CD14-positive monocyte (primary cell): ENCODE measurements at regions not wholly inside any gene's neighbourhood (a gene's known extent, or its start where the extent isn't known, plus 50 kb on each side); places are given as distances from the start of the nearest gene placed in this dataset.

ENCODE experiments used
- DNase-seq, 3 donors: peaks; one replicate each; pipeline ENCODE4 v3.0.0-alpha.2; 2011 to 2022
- H2AFZ ChIP-seq: 2 replicates; pipeline ENCODE4 v1.6.0; 2012; ENCODE audit warnings: mild to moderate bottlenecking, low read depth, low read length, inconsistent platforms; ENCODE audit not compliant: insufficient read depth, poor library complexity, severe bottlenecking
- H3K27ac ChIP-seq, 2 donors: 1 replicate in 1 of 2; 2 replicates in 1 of 2; pipeline ENCODE4 v1.5.1; 2012 to 2013; ENCODE audit warnings: low read length in 2 of 2, control low read depth in 1 of 2, inconsistent platforms in 1 of 2, low read depth in 1 of 2, mild to moderate bottlenecking in 1 of 2
- H3K27me3 ChIP-seq, 2 donors: one replicate each; pipeline versions ENCODE4 v1.6.0 to v1.6.1; 2011 to 2013; ENCODE audit warnings: low read length in 2 of 2; ENCODE audit not compliant: control insufficient read depth in 2 of 2, insufficient read depth in 2 of 2
- H3K36me3 ChIP-seq, 2 donors: replicated peaks in 1 of 2; 1 replicate in 1 of 2; 2 replicates in 1 of 2; pipeline versions ENCODE4 v1.5.1 to v1.6.1; 2012 to 2013; ENCODE audit warnings: low read length in 2 of 2, control low read depth in 1 of 2, inconsistent platforms in 1 of 2, mild to moderate bottlenecking in 1 of 2; ENCODE audit not compliant: insufficient read depth in 2 of 2, control insufficient read depth in 1 of 2
- H3K4me1 ChIP-seq, 2 donors: 1 replicate in 1 of 2; 2 replicates in 1 of 2; pipeline versions ENCODE4 v1.5.1 to v1.6.1; 2012 to 2013; ENCODE audit warnings: low read length in 2 of 2, control low read depth in 1 of 2, inconsistent platforms in 1 of 2, mild to moderate bottlenecking in 1 of 2, moderate library complexity in 1 of 2; ENCODE audit not compliant: insufficient read depth in 2 of 2, control insufficient read depth in 1 of 2
- H3K4me2 ChIP-seq: replicated peaks from 2 replicates; pipeline ENCODE3; 2012; ENCODE audit warnings: low read length, moderate library complexity, mild to moderate bottlenecking; ENCODE audit not compliant: poor library complexity, severe bottlenecking; ENCODE audit errors: extremely low read depth
- H3K4me3 ChIP-seq, 3 experiments: fragments of 200-600 bp in 1 of 3; sonication (generic) in 1 of 3; replicated peaks in 1 of 3; 1 replicate in 2 of 3; 2 replicates in 1 of 3; pipeline ENCODE4 v1.5.1; 2011 to 2013; ENCODE audit warnings: low read length in 3 of 3, mild to moderate bottlenecking in 3 of 3, control low read depth in 2 of 3, low read depth in 2 of 3, inconsistent platforms in 1 of 3, moderate library complexity in 1 of 3
- H3K79me2 ChIP-seq: 2 replicates; pipeline ENCODE4 v1.6.0; 2012; ENCODE audit warnings: mild to moderate bottlenecking, control low read depth, inconsistent platforms, low read length, moderate library complexity; ENCODE audit not compliant: insufficient read depth
- H3K9ac ChIP-seq: 2 replicates; pipeline ENCODE4 v1.6.0; 2017; ENCODE audit warnings: low read length, mild to moderate bottlenecking; ENCODE audit not compliant: insufficient read depth, poor library complexity, severe bottlenecking
- H3K9me3 ChIP-seq, 2 donors: replicated peaks in 1 of 2; 1 replicate in 1 of 2; 2 replicates in 1 of 2; pipeline versions ENCODE4 v1.5.1 to v1.6.1; 2012 to 2013; ENCODE audit warnings: low read length in 2 of 2, control low read depth in 1 of 2; ENCODE audit not compliant: control insufficient read depth in 1 of 2, insufficient read depth in 1 of 2
- H4K20me1 ChIP-seq: 2 replicates; pipeline ENCODE4 v1.6.0; 2012; ENCODE audit warnings: mild to moderate bottlenecking, low read length, control low read depth, moderate library complexity; ENCODE audit not compliant: insufficient read depth
- H3K27ac Mint-ChIP-seq, 7 donors: one replicate each; pipeline ENCODE4 v1.8.0; 2020; ENCODE audit warnings: mild to moderate bottlenecking in 7 of 7, mixed read lengths in 7 of 7, moderate library complexity in 6 of 7, inconsistent platforms in 2 of 7
- H3K27me3 Mint-ChIP-seq, 3 donors: one replicate each; pipeline ENCODE4 v1.8.0; 2021 to 2022; ENCODE audit warnings: low read depth in 3 of 3, mild to moderate bottlenecking in 3 of 3, mixed read lengths in 3 of 3, moderate library complexity in 3 of 3, inconsistent platforms in 1 of 3
- H3K36me3 Mint-ChIP-seq, 2 donors: one replicate each; pipeline ENCODE4 v1.8.0; 2020; ENCODE audit warnings: mixed read lengths in 2 of 2, inconsistent platforms in 1 of 2, mild to moderate bottlenecking in 1 of 2
- H3K4me1 Mint-ChIP-seq: one replicate; pipeline ENCODE4 v1.8.0; 2020; ENCODE audit warnings: mild to moderate bottlenecking, mixed read lengths
- H3K4me3 Mint-ChIP-seq, 2 donors: one replicate each; pipeline ENCODE4 v1.8.0; 2020; ENCODE audit warnings: mild to moderate bottlenecking in 2 of 2, mixed read lengths in 2 of 2, moderate library complexity in 1 of 2
- H3K9me3 Mint-ChIP-seq, 7 donors: one replicate each; pipeline ENCODE4 v1.8.0; 2020 to 2022; ENCODE audit warnings: mixed read lengths in 7 of 7, mild to moderate bottlenecking in 6 of 7, moderate library complexity in 6 of 7, inconsistent platforms in 2 of 7
- WGBS: methylation state at CpG from one replicate; pipeline ENCODE4 v1.1.5; 2013; ENCODE audit warnings: missing lambda C conversion rate; ENCODE audit not compliant: insufficient coverage; 5-methylcytosine and 5-hydroxymethylcytosine counted together
- intact Hi-C, 2 donors: fragments of 100-400 bp; cut with micrococcal nuclease; formaldehyde crosslinking; loops; one replicate each; pipeline versions ENCODE4 v1.15.0 to v1.15.1; 2023
- TF ChIP-seq, protein P1 (sequence below): fragments of 200-600 bp; IDR thresholded peaks from one replicate; pipeline ENCODE4 v1.8.0; 2022; ENCODE audit warnings: antibody characterized with exemption, mild to moderate bottlenecking

DNA sequence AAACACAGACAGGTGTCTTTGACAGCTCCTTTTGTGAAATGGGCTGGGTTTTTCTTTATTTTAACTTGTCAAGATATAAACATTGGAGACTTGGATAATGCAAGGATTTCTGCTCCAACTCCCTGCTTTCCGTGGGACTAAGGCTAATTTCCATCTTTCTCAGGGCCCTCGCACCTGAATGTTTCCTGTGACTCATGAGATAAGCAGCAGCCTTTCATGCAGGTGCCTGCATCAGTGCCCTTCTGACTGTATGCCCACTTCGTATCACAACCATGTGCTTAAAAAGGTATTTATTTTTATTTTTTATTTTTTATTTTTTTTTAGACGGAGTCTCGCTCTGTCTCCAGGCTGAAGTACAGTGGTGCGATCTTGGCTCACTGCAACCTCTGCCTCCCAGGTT lies 736.1 kb downstream of the DOK5 start:
- no peak for DNase-seq
- 100% methylated on average over 3 of the region's 6 CpGs for WGBS
- Histone ChIP-seq H3K36me3 (no peaks in the 10 kb centered on the region), H2AFZ (no peak overlapping the region), H3K79me2 (no peaks in the 10 kb centered on the region), H3K9ac (no peak overlapping the region), H3K27ac (no peak overlapping the region), H3K4me3 (no peak overlapping the region), H3K4me2 (no peak overlapping the region), H3K27me3 (no peaks in the 10 kb centered on the region), H3K9me3 (peaks cover 9 to 21% of the 10 kb centered on the region in 2 donors), H3K4me1 (no peaks in the 10 kb centered on the region), H4K20me1 (no peaks in the 10 kb centered on the region)
- Mint-ChIP-seq H3K4me3 (no peak overlapping the region), H3K27me3 (no peaks in the 10 kb centered on the region), H3K9me3 (peaks cover 0 to 17% (median 2%) of the 10 kb centered on the region in 7 donors), H3K36me3 (no peaks in the 10 kb centered on the region), H3K4me1 (no peaks in the 10 kb centered on the region), H3K27ac (no peak overlapping the region)
- intact Hi-C loops, result no loop called here
- TF ChIP-seq, protein P1, sequence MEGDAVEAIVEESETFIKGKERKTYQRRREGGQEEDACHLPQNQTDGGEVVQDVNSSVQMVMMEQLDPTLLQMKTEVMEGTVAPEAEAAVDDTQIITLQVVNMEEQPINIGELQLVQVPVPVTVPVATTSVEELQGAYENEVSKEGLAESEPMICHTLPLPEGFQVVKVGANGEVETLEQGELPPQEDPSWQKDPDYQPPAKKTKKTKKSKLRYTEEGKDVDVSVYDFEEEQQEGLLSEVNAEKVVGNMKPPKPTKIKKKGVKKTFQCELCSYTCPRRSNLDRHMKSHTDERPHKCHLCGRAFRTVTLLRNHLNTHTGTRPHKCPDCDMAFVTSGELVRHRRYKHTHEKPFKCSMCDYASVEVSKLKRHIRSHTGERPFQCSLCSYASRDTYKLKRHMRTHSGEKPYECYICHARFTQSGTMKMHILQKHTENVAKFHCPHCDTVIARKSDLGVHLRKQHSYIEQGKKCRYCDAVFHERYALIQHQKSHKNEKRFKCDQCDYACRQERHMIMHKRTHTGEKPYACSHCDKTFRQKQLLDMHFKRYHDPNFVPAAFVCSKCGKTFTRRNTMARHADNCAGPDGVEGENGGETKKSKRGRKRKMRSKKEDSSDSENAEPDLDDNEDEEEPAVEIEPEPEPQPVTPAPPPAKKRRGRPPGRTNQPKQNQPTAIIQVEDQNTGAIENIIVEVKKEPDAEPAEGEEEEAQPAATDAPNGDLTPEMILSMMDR, result no peak

DNA sequence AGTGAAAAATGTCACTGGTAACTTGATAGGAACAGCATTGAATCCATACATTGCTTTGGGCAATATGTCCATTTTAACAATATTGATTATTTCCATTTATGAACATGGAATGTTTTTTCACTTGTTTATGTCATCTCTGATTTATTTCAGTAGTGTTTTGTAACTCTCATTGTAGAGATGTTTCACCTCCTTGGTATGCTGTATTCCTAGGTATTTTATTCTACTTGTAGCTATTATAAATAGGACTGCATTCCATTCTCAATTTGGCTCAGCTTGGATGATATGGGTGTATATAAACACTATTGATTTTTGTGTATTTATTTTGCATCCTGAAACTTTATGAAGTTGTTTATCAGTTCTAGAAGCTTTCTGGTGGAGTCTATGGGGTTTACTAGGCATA lies 730.3 kb downstream of the DOK5 start:
- TF ChIP-seq, protein P1, result no peak
- no peak overlapping the region for H3K4me3 ChIP-seq
- H3K4me3 Mint-ChIP-seq, result no peak overlapping the region
- no peak overlapping the region for H3K4me2 ChIP-seq
- no peak overlapping the region for H3K9ac ChIP-seq
- no peaks in the 10 kb centered on the region for H4K20me1 ChIP-seq
- H3K27me3 ChIP-seq, result no peaks in the 10 kb centered on the region
- intact Hi-C loops, result no loop called here
- H3K27me3 Mint-ChIP-seq, result no peaks in the 10 kb centered on the region
- no peaks in the 10 kb centered on the region for H3K4me1 Mint-ChIP-seq
- H3K9me3 ChIP-seq, result peaks cover 9 to 13% of the 10 kb centered on the region in 2 donors
- H3K9me3 Mint-ChIP-seq, result peaks cover 0 to 11% (median 2%) of the 10 kb centered on the region in 7 donors
- no peaks in the 10 kb centered on the region for H3K79me2 ChIP-seq
- no peak overlapping the region for H3K27ac ChIP-seq
- H2AFZ ChIP-seq, result no peak overlapping the region
- no peak for DNase-seq
- no peaks in the 10 kb centered on the region for H3K4me1 ChIP-seq
- no peaks in the 10 kb centered on the region for H3K36me3 Mint-ChIP-seq
- no peaks in the 10 kb centered on the region for H3K36me3 ChIP-seq
- no peak overlapping the region for H3K27ac Mint-ChIP-seq
